ENCODE measurements at regions not wholly inside any gene's neighbourhood (a gene's known extent, or its start where the extent isn't known, plus 50 kb on each side); places are given as distances from the start of the nearest gene placed in this dataset.
A peak's percentile ranks its signal among the peaks of the same experiment; 100 is the strongest.

GRCh38 chr3:30332196-30333021 lies 274.0 kb upstream of the TGFBR2 start:
- no peak for DNase-seq (ENCODE audit: low read depth)

GRCh38 chr3:30333143-30333542 lies 273.3 kb upstream of the TGFBR2 start:
- DNase-seq (ENCODE audit: low read depth): no peak

DNA sequence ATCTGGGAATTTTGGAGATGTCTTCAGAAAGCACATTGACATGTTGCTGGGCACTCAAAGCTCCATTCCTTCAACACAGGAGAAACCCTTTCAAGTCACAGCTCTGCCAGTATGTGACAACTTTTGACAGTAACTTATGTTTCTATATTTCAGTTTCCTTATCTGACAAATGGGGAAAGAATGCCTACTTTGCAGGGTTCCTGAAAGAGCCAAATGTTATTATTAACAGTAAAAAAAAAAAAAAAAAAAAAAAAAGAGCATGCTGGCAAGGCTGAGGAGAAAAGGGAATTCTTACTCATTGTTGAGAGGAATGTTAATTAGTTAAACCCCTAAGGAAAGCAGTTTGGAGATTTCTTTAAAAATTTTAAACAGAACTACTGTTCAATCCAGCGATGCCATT lies 272.5 kb upstream of the TGFBR2 start:
- DNase-seq (ENCODE audit: low read depth): no peak

GRCh38 chr3:30340500-30340899 lies 265.9 kb upstream of the TGFBR2 start:
- no peak for DNase-seq (ENCODE audit: low read depth)

GRCh38 chr3:30341079-30341478 lies 265.3 kb upstream of the TGFBR2 start:
- no peak for DNase-seq (ENCODE audit: low read depth)

GRCh38 chr3:30341851-30342250 lies 264.6 kb upstream of the TGFBR2 start:
- DNase-seq (ENCODE audit: low read depth): no peak

DNA sequence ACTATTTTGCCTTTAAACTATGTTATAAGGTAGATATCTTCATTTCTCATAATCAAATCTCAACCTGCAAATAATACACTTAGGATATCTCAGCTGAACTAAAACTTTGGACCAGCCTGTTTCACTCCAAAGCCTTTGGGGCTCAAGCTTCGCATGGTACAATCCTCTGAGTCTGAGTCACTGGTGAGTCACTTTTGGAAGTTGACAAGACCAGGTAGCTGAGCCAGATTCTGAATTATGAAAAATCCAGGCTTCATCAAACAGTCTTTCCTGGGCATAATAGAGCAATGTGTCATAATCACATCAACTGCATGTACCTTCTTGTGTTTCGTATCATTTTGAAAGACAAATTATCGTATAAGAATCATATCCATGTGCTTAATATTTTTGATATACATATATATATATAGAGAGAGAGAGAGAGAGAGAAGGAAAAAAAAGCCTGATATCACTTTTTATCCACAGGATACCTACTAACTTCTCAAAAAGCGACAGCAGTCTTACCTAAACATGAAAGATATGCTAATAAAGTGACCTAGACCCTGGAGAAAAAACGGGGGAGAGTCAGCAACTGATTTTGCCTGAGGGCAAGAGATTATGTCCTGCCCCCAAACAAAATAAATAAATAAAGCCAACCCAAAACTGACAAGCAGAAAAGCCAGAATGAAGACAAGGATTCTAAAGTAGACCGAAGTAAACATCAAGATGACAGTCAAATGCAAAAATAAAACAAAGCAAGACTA lies 263.9 kb upstream of the TGFBR2 start:
- DNase-seq (ENCODE audit: low read depth): no peak

DNA sequence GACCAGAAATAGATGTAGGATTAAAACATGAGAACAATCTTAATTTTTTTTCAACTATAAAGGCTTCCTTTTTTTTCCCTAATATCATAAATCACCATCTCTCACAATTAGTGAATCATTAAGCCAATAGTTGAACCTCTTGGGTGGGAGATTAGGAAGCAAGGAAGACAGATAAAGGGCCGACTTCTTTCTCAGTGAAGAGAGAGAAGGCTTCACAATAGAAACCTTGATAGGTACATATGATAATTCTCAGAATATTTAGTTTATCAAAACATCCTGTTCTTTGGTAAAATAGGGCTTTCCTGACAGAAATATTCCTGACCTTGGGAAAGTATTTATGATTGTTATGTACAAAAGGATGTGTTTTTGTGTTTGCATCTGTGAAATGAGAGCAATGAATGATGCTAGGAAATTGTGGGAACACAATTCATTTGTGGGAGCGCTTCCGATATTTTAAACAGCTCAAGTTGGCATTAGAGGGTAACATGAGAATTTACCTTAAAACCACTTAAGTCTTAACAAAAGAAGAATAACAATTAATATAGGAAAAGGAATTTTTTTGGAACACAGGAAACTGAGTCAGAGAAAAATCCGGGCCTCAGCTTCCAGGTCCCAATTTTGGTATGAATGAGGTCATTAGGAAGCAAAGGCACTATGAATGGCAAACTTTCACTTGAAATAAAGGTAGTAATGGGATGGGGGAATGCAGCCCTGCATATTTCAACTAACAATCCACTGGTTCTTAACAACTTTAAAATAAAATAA lies 263.2 kb upstream of the TGFBR2 start:
- DNase-seq (ENCODE audit: low read depth): no peak

DNA sequence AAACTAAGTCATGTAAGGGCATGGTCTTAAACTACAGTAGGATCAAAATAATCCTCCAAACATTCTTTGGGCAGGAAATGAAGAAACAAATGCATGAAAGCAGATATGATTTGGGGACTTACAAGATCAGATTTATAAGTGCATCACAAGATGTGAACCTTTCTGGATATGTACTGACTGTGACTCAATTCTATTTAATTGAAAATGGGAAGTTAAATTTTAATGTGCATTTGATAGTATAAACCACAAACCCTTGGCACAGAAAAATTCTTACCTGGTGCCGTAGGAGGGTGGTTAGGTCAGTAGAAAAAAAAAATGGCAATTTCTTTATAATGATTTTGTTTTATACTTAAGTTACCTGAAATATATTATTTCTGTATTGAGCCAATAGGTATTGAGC lies 262.5 kb upstream of the TGFBR2 start:
- no peak for DNase-seq (ENCODE audit: low read depth)

DNA sequence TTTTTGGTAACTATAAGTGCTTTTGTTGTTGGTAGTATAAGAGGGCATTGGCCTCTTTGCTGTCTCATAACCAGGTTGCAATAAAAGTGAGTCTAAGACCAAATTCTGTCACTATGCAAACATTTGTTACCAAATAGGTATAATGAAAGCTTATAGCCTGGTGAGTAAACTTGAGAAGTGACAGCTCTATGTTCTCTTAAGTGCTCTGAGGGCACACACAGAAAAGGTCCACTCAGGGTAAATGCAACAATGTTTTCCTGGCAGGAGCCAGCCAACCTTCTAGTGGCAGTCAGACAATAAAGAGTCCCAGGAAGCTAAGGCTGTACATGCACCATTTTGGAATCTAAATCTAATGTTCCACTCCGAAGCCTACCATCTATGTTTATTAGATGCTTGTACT lies 262.1 kb upstream of the TGFBR2 start:
- DNase-seq (ENCODE audit: low read depth): no peak

DNA sequence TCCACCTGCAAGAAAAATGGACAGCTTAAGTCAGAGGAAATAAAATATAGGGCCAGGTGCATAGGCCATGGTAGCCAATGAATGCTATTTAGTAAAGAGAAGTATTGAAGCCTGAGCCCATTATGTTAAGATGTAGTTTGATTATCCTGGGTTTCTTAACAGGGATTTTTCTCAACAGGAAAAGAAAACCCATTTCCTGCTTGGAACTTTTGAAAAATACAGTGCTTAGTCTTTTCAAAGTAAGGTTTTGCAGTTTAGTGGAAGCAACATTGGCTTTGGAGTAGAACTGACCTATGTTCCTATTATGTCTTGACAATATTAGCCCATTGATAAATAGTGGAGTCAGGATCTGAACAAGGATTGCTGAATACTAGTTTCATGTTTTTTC lies 259.5 kb upstream of the TGFBR2 start:
- no peak for DNase-seq (ENCODE audit: low read depth)

- DNase-seq (ENCODE audit: low read depth): peak; percentile 33
Measured at GRCh38 chr3:30347679-30348216, 258.7 kb upstream of the TGFBR2 start.

DNA sequence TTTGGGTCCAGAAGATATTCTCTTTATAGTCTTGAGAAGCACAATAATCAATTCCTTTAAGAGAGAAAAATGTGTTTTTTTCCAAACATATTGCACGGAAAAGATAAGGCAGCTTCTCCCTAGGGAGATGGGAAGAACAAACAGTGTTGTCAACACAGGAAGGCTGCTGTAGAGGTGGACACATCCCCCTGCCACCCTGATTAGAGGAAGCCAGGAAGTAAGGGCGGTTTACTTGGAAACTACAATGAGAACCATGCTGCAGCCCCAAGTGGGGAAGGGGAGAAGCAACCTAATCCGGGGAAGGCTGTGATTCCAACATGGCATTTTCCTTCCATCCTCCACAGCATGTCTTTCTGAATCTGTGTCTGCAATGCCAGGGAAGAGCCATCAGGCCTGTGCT lies 256.9 kb upstream of the TGFBR2 start:
- peak; percentile 20 for DNase-seq (ENCODE audit: low read depth)

DNA sequence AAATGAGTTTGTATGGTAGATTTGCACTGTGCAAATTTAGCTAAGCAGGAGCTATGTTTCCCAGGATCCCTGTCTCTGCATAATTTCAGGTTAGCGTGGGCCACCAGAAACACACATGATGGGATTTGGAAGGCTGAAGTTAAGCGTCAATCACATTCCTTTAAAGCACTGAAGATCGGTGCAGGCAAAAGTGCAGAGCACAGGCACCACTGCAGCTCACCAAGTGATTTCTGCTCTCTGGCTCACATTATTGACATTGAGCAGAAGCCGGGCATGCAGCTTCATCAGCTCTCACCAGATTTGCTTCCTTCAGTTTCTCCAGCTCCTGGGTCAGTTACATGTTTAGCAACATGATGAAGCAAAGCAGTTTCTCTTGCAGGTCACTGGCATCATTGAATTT lies 256.4 kb upstream of the TGFBR2 start:
- no peak for DNase-seq (ENCODE audit: low read depth)

DNA sequence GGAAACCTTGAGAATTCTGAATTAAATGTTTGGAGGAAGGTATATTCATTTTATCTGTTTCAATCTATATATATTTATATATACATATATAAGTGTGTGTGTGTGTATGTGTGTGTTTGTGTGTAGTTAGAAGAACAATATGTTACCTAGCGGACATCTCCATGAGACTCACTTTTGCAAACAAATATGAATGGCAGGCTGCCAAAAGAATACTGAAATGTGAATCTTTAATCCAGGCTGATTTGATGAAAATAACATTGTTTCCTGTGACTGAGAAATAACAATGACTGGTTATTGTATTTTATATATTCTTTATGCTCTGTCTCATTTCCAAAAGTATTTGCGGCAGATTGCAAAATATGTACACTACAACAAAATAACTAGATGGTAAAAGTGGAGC lies 255.5 kb upstream of the TGFBR2 start:
- no peak for DNase-seq (ENCODE audit: low read depth)

DNA sequence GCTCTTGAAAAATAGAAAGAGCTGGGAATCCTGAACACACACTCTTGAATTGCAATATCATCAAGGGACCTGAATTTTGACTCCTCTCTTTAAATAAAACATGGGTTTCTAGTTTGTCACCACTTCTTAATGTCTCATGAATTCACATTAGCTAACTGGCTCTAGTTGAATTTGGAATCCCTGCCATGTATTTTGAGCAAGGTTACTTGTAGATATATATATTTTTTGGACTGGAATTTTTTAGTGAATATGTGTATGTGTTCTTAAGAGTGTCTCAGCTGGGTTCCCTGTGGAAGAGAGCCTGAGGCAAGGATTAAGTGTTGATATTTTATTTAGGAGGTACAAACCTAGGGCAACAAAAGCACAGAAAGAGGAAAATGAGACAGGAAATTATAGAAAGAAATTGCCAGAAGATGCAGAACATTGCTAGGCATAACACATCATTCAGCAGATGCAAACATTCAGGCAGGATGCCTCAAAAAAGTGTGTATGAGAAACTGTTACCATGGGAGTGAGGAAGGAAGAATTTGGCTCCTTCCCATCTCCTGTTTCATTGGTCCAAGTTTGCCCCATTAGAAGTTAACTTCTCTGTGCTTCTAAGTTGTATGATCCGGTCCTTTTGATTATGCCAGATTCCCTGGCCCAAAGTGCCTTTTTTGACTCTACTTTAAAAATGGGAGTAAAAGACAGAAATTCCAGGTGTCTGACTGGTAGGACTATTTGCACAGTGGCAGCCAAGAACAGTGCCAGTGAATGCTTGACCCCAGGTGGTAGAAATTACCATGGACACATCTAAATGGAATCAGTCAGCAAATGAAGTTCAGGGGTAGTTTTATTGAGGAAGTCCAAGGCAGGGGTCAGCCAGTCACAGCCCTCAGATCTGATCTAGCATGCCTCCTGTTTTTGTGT lies 253.7 kb upstream of the TGFBR2 start:
- no peak for DNase-seq (ENCODE audit: low read depth)

DNA sequence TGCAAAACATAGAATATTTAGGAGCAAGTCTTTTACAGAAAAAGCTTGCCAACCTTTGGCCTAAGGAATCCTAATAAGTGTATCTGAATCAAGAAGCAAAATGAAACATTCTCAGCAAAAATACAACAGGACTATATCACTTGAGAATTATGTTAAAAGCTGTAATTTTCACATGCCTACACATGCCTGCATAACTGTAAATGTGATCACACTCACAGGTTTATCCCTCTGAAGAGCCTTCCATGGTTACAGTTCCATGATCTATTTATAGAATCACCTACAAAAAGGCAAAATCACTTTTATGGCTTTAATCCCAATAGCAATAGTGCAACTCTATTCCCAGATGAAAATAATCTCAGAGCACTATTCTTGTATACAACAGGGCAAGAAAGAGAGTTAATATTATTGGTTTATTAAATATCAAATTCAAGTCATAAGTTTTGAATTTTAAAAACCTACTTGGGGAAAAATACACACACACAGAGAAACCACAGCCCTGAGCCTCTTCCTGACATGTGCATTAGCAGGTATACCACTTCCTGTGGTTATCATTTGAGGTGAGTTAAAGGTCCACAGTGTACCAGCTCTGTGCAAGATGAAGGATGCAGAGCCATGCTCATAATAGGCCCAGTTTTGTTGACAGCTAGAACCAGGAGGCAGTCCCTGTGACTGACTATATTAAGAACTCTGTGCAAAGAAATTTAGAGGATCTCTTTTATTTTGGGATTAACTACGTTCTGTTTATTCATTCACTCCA lies 252.5 kb upstream of the TGFBR2 start:
- DNase-seq (ENCODE audit: low read depth): no peak

GRCh38 chr3:30354513-30354912 lies 251.9 kb upstream of the TGFBR2 start:
- DNase-seq (ENCODE audit: low read depth): no peak

- no peak for DNase-seq (ENCODE audit: low read depth)
Measured at GRCh38 chr3:30354972-30355371, 251.4 kb upstream of the TGFBR2 start.

DNA sequence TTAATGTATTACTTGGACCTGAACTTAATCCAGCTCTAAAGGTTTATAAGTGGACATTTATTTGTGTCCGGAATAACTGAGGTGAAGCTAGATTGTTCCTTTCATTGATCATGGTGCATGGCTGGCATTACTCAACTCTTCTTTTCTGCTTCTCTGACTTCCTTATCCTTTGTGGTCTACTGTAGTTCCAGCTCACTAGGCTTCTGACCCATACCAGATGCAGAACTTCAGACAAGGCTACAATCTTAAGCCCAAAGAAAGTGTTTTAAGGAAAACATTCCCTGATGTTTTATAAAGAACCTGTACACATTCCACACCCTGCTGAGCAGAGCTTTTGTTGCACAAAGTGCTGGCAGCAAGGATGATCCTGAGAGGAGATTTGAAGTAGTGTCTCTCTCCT lies 250.8 kb upstream of the TGFBR2 start:
- DNase-seq (ENCODE audit: low read depth): peak; percentile 21

Measured in CMK (cell line).